ENCODE measurements at regions not wholly inside any gene's neighbourhood (a gene's known extent, or its start where the extent isn't known, plus 50 kb on each side); places are given as distances from the start of the nearest gene placed in this dataset.

DNA sequence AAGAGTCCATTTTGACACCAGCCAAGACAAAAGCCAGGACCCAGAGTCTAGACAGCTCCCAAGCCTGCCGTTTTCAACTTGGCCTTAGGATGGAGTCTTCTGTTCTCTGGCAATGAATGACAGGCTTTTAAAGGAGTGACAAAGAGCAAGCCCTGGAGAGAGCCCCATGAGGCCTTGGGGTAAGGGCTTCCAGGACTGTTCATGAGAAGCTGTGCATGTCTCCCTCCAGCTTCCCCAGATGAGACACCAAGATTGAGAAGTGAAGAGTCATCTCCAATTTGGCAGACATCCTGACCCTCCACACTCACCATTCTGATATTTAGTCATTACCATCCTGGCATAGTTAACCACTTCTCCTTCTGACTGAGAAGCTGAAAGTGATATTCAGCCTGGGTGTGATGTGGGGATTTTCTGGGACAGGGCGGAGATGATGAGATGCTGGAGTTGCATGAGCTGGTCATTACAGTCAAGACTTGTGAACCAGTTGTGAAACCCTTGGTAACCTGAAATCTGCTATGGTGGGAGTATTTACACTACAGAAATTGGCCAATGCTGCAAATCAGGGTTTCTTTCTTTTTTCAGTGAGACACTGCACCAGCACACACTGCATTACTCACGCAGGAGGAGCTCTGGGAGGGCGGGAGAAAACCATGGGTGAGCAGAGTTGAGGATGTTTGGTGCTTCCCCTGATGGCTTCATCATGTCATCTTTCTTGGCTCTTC, 77.8 kb downstream of the VCPKMT start:
- DNase-seq (ENCODE audit: low read depth, low spot score) = no peak

DNA sequence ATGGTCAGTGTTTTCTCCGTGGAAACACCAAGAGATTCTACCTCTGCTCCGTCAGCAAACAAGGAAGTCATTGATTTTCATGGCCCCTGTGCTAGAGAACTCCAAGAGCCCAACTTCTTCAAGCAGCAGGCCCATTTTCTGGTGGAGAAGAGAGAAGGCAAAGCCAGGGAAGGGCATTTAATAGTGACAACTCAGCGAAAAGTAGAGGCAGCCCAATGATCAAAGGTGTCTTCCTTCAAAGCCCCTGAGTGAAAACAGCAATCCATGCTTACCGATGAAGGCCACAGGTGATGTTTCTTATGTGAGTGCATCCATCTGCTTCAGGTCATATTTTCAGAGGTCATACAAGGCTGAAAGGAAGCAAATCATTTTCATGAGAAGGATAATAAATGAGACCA, 77.3 kb downstream of the VCPKMT start:
- DNase-seq (ENCODE audit: low read depth, low spot score) = no peak

DNA sequence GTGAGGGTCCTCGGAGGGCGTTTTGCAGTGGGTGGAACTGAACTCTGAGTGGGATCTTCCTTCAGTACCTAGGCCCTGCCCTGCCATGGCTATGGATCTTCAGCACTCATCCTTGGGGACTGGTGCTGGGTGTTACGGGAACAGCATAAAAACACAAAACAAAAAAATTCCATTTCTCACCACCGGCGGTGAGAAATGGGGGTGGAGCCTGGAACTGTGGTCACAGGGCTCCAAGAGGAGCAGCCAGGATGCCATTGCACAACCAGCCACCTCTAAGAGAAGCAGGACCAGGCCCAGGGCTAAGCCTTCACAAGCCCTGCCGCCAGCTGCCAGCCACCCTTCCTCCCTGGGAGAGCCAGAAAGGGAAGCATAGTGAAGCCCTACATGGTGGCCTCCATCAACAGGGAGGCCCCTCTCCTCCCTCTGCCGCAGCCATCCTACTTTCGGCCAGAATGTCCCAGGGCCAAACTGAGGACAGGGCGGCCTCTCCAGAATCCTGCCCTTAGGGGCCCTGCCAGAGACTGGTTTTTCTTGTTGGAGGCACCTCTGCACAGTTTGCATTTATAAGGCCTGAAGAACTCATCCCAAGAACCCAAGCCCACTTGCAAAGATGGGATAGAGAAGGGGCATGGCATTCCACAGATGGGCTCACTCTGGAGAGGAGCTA, 76.5 kb downstream of the VCPKMT start:
- DNase-seq (ENCODE audit: low read depth, low spot score) = no peak

DNA sequence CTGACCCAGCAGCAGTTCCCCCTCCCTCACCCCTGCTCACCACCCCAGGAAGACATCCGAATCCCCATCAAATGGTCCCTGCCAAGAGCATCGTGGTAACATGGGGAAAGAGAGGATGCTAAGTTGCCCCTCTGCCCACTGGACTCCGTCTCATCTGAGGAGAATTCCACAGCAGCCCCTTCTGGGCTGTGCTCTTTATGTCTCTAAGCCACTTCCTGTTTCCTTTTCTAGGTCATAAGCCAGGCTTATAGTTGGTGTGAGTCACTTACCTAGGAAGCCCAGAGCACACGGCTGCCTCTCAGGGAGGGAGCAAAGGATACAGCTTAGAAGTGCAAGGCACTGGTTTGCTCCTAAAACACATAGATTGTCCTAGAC, 76.0 kb downstream of the VCPKMT start:
- no peak for DNase-seq (ENCODE audit: low read depth, low spot score)

DNA sequence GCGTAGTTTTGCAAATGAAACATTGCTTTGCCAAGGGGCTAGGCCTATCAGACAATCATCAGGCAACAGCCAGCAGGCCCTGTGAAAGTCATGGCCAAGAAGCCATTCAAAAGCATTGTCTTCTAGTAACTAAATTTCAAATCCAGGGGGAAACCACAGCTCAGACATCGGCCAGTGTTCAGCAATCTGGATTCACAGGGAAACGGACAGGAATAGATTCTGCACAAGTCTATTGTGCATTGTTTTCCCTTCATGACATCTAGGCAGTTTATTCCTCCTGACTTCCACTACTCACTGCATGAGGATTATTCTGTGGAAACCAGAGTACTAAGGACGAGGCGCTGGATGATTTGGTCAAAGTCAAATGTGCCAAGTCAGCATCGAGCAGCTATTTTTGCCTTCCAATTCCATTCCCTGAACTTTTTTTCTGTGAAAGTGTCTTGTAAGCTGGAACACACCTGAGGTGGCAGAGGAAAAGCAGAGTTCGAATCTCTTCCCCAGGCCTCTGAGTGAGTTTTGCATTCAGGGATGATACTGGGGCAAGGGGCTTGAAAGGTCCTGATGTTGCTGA, 75.4 kb downstream of the VCPKMT start:
- no peak for DNase-seq (ENCODE audit: low read depth, low spot score)

DNA sequence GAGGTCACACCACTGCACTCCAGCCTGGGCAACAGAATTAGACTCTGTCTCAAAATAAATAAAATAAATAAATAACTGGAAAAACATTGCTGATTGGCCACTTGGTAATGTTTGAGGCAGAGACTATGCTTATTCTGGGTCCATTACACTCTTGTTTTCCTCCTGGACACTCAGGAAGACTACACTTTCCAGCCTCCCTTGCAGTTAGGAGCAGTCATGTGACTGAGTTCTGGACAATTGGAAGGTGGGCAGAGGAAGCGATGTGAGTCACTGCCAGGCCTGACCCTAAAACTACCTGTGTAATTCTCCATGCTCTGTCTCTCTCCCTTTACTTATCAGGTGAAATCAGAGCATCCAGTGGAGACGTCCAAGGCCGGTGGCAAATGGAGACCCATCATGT, 74.4 kb downstream of the VCPKMT start:
- DNase-seq (ENCODE audit: low read depth, low spot score) = no peak

DNA sequence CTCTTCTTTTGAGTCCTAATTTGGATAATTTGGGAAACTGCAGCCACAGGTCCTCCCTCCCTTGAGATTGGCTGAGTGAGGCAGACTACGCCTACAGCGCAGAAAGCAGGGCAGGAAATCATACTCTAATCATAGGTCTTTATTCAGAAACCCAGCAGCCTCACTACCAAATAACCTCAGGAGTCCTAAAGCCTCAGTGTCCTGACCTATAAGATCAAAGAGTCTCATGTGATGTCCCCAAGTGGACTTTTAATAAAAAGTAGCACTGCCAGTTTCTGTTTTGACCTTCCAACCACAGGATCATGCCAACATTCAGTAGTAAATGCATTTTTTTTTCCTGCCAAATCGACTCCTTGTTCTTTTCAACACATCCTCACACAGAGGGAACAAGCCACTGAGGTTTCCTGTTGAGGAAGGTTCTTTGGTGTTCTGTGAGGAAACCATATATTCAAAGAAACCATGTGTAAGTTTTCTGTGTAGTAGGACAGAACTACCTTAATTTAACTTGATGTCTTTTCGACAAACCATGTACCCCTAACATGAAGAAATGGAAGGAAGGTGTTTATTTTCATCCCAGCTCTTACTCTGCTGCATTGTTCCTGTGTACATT, 72.2 kb downstream of the VCPKMT start:
- no peak for DNase-seq (ENCODE audit: low read depth, low spot score)

DNA sequence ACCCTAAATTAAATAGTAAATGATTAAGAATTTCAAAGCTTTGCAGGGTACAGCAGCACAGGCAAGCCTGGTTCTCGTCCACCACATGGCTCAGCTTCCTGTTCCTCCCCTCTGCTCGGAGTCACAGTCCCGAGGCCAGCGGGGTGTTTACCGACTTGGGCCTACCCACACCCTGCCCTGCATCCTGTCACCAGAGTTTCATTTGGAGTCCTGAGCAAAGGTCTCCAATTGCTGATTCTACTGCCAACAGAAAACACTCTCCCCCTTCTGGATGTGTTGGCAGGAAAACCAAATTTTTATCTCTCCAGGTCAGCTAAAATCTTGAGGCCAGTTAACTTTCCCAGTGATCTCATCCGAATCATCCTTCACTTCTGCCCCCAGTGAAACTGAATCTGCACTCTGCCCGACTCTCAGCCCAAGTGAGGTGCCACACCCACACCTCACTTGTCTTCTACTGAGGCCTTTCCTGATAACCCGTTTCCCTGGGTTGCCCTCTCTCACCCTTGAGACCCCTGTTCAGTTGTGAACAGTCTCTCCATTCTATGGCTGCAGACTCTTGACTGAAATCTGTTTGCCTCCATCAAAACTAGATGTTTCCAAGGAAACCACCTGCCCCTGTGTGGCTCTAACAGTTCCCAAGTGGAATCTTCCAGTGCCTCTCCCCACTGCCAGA, 71.2 kb downstream of the VCPKMT start:
- DNase-seq (ENCODE audit: low read depth, low spot score) = no peak

DNA sequence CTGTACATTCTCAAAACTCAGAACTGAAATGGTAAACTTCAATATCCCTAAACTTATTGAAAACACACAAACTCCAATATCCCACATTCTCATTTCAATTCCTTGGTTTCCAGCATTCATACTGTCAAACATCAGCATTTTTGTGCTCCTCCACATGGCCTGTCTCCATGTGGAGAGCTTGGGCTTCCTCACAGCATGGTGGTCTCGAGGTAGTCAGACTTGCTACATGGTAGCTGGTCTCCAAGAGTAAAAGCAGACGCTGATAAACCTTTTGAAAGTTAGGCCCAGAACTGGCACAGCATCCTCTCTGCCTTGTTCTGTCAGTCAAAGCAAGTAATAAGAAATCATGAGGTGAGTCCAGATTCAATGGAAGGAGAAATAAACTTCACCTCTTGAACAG, 70.5 kb downstream of the VCPKMT start:
- no peak for DNase-seq (ENCODE audit: low read depth, low spot score)

DNA sequence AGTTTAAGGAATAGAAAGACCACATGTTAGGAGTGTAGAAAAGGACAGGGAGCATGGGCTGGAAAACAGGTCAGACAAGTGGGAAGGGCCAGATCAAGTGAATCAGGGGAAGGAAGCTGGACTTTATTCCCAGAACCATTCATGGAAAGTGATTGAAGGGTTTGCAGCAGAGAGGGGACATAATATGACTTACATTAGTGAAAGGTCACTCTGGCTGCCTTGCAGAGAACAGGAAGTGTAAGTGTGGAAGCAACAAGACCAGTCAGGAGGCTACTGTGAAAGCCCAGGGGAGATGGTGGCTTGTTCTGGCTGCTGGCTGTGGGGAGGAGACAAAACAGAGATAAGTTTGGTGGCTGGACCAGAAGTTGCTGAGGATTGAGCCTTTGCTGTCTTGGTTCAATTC, 69.1 kb downstream of the VCPKMT start:
- no peak for DNase-seq (ENCODE audit: low read depth, low spot score)

DNA sequence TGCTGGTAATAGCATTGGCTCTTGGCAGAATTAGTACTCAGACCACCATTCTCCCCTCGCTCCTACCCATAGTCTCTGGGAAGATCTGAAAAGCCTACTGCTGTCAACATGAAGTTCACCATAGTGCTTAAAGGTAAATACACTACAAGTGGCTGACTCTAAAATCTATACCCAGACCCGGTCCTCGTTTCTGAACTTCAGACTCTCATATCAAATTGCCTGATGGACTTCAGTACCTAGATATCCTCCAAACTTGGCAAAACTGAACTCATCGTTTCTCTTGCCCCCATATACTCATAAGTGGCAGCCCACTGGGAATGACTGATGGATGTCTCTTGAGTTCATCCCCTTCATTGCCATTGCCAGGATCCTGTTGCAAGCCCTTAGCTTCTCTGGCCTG, 67.3 kb downstream of the VCPKMT start:
- no peak for DNase-seq (ENCODE audit: low read depth, low spot score)

DNA sequence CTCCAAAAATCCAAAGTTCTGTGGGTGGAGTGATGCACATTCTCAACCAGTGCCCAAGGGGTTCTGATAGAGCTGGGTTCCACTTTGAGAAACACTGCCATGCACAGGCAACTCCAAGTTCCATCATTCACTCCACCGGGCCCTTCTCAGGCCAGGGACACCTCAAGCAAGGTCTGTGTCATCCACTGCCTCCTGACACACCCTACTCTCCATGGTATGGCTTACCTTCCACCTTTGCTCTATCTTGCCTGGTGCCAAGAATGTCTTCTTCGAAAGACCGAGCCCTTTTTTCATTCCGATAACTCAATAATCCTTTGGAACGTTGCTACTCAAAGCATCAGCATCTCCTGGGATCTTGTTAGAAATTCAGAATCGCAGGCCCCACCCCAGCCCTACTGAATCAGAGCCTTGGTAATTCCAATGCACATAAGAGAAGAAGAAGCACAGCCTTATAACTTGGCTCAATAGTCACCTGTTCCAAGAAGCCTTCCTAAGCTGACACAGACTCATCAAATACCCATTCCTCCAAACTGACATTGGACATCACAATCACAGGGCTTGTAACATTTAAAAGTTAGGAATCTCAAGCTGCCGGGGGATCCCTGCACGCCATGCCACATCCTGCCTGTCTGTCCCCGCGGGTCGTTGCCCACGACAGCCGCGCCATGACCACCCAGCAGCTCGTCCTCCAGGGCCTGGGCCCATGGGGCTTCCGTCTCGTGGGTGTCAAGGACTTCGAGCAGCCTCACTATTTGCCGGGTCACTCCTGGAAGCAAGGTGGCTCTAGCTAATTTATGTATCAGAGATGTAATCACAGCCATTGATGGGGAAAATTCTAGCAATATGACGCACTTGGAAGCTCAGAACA, 66.4 kb downstream of the VCPKMT start:
- no peak for DNase-seq (ENCODE audit: low read depth, low spot score)

DNA sequence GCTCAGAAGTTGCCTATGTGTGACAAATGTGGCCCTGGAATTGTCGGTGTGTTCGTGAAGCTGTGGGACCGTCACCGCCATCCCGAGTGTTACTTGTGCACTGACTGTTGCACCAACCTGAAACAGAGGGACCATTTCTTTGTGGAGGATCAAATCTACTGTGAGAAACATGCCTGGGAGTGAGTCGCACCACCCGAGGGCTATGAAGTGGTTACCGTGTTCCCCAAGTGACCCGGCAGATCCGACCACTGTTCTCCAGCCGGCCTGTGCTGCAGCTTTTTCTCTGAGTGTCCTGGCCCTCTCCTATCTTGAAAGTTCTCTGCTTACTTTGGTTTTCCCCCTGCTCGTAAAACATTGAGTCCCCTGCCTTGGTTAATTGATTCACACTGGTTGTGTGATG, 65.3 kb downstream of the VCPKMT start:
- no peak for DNase-seq (ENCODE audit: low read depth, low spot score)

DNA sequence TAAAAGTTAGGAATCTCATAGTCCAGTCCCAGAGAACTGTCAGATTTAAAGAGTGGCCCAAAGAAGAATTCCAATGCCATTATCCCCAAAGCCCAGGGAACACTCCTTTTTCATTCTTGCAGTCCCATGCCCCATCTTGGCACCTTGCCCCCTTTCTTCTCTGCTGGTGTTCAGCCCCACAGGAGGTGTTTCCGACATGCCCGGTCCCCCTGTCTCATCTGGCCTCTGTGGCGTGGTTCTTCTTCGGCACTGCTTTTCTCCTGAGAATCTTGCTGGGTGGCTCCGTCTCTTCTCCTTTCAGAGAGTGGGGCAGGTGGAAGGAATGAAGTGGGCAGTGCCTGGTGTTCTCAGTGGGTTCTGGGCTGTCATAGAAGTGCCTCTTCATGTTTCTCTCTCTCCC, 64.7 kb downstream of the VCPKMT start:
- no peak for DNase-seq (ENCODE audit: low read depth, low spot score)

DNA sequence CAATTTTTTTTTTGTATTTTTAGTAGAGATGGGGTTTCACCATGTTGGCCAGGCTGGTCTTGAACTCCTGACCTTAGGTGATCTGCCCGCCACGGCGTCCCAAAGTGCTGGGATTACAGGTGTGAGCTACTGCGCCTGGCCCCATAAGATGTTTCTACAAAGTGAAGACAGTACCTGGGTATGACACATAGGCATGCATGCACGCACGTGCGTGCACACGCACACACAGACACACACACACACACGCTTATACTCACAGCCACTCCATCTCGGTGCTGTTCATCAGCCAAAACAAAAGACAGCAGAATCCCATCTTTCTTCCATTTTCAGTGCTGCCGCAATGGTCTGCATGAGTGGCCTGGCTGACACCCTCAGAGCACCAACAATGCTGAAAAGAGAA, 63.9 kb downstream of the VCPKMT start:
- no peak for DNase-seq (ENCODE audit: low read depth, low spot score)

DNA sequence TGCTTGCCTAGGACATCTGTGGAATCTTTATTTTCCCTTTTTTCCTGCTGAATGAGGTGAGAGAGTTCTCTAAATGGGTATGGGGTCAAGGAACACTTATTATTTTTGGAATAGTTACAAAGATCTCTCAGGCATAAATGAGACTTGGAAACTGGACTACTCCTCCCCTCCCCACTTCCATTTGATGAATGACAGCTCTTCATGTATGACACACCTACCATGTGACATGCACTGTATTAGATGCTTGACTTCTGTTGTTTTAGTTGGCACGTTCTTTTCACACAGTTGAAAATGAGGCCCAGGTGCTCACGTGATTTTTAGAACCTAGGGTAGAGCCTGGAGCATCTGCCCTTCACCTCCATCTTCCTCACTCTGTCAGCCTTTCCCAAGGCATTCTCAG, 62.4 kb downstream of the VCPKMT start:
- no peak for DNase-seq (ENCODE audit: low read depth, low spot score)

DNA sequence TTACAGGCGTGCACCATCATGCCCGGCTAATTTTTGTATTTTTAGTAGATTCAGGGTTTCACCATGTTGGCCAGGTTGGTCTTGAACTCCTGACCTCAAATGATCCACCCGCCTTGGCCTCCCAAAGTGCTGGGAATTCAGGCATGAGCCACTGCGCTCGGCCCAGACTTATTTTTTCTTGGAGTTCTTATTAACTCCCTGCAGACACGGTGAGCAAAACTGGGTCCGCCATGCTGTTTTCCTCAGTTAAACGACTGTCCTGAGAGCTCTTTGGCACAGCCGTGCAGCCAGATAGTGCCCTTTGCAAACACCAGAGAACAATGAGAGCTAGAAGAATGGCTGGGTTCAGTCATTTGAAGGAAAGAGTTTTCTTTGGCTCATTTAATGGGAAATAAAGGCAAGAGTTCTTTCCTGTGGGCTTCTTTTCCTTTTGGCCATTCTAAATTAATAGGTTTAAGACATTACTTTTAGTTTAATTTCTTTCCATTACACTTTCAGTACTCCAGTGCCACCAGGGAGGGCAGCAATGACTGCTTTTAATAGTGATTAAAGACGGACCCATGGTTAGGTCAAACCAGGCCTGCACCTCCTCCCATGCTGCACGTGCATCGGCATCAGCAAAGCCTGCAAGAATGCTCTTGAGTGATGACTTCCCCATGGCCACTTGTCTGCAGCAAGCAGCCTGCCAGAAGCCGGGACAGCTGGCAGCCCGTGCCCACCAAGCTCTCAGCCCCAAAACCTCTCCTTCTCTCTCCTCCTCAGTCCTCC, 60.7 kb downstream of the VCPKMT start:
- no peak for DNase-seq (ENCODE audit: low read depth, low spot score)

DNA sequence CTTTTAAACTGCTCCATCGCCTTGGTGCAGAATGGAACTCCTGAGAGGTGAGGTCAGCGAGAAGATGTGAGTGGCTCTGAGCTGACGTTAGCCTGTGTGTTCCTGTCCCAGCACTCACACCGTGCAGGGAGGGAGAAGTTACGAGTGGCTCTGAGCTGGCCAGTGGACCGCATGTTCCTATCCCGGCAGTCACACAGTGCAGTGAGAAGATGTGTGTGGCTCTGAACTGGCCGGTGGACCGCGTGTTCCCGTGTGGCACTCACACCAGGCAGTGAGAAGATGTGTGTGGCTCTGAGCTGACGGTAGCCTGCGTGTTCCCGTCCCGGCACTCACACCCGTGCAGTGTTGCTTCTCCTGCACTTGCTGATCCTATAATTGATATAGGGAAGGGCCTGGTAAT, 59.9 kb downstream of the VCPKMT start:
- DNase-seq (ENCODE audit: low read depth, low spot score) = no peak

DNA sequence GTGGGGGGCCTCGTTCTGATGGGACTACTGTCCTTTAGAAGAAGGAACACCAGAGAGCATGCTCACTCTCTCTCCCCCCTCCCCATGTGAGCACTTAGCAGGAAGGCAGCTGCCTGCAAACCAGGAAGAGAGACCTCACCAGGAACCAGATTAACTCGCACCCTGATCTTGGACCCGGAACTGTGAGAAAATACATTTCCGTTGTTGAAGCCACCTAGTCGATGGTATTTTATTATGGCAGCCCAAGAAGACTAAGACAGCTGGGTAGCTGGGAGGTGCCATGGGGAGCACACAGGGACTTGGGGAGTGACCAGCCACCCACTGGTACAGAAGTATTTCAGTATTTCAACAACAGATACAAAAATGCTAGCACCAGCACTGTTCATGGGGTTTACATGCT, 59.0 kb downstream of the VCPKMT start:
- DNase-seq (ENCODE audit: low read depth, low spot score) = no peak

DNA sequence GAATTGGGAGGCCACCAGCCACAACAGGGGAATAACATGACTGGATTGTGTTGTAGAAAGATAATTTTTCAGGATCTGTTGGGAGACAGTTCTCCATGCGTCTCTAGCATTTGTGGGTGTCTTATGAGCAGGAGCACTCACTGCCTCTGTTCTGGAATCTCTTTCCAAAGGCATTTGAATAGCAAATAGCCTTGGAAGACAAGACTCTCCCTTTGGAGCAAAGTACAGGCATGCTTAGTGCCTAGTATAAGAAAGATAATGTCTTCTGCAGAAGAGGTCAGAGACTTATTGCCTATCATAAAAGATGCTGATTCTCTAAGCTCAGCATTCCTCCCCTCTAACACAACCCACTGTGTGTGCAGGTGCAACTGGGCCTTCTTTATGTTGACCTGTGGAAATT, 58.3 kb downstream of the VCPKMT start:
- no peak for DNase-seq (ENCODE audit: low read depth, low spot score)
